PFSK-1 (cell line): ENCODE measurements at regions not wholly inside any gene's neighbourhood (a gene's known extent, or its start where the extent isn't known, plus 50 kb on each side); places are given as distances from the start of the nearest gene placed in this dataset.

Source experiments
- POLR2AphosphoS5 ChIP-seq: IDR thresholded peaks from 2 replicates; pipeline ENCODE4 v1.6.1; 2012; ENCODE audit warnings: low read depth, mild to moderate bottlenecking, control low read depth, low read length, moderate library complexity
- SIN3A ChIP-seq: IDR thresholded peaks from 2 replicates; pipeline ENCODE4 v1.6.1; 2012; ENCODE audit warnings: mild to moderate bottlenecking, low read length, moderate library complexity, borderline replicate concordance; ENCODE audit not compliant: insufficient read depth
- TF ChIP-seq, protein P1 (sequence below), 2 experiments: IDR thresholded peaks; 2 replicates each; pipeline versions ENCODE4 v1.6.1 to v1.8.0; 2011 to 2012; ENCODE audit warnings: low read depth in 2 of 2, low read length in 2 of 2, control low read depth in 1 of 2, inconsistent platforms in 1 of 2, mild to moderate bottlenecking in 1 of 2, moderate library complexity in 1 of 2; ENCODE audit not compliant: insufficient read depth in 1 of 2

DNA sequence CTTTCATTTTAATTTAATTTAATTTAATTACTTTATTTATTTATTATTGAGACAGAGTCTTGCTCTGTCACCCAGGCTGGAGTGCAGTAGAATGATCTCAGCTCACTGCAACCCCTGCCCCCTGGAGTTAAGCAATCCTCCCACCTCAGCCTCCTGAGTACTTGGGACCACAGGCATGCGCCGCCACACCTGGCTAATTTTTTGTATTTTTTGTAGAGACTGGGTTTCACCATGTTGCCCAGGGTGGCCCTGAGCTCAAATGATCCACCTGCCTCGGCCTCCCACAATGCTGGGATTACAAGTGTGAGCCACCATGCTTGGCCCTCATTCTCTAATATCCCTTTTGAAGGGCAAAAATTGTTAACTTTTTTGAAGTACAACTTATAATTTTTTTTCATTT lies 92.9 kb downstream of the XRCC2 start:
- TF ChIP-seq POLR2AphosphoS5 = no peak
- TF ChIP-seq SIN3A = no peak
- TF ChIP-seq, protein P1, sequence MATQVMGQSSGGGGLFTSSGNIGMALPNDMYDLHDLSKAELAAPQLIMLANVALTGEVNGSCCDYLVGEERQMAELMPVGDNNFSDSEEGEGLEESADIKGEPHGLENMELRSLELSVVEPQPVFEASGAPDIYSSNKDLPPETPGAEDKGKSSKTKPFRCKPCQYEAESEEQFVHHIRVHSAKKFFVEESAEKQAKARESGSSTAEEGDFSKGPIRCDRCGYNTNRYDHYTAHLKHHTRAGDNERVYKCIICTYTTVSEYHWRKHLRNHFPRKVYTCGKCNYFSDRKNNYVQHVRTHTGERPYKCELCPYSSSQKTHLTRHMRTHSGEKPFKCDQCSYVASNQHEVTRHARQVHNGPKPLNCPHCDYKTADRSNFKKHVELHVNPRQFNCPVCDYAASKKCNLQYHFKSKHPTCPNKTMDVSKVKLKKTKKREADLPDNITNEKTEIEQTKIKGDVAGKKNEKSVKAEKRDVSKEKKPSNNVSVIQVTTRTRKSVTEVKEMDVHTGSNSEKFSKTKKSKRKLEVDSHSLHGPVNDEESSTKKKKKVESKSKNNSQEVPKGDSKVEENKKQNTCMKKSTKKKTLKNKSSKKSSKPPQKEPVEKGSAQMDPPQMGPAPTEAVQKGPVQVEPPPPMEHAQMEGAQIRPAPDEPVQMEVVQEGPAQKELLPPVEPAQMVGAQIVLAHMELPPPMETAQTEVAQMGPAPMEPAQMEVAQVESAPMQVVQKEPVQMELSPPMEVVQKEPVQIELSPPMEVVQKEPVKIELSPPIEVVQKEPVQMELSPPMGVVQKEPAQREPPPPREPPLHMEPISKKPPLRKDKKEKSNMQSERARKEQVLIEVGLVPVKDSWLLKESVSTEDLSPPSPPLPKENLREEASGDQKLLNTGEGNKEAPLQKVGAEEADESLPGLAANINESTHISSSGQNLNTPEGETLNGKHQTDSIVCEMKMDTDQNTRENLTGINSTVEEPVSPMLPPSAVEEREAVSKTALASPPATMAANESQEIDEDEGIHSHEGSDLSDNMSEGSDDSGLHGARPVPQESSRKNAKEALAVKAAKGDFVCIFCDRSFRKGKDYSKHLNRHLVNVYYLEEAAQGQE (IDR thresholded peaks at IDR 0.05; ENCODE audit: insufficient read depth in 1 of 2, low read depth in 2 of 2, low read length in 2 of 2) = no peak
